GM23248 (cell line): ENCODE measurements at regions not wholly inside any gene's neighbourhood (a gene's known extent, or its start where the extent isn't known, plus 50 kb on each side); places are given as distances from the start of the nearest gene placed in this dataset.

ENCODE experiments used
- DNase-seq: peaks from one replicate; pipeline ENCODE4 v3.0.0-alpha.2; 2015
- H2AFZ ChIP-seq: fragments of 200-600 bp; sonication (generic); 2 replicates; pipeline ENCODE4 v1.6.1; 2016; ENCODE audit warnings: antibody characterized with exemption
- H3F3A ChIP-seq: fragments of 200-600 bp; sonication (generic); 2 replicates; pipeline ENCODE4 v1.6.1; 2016; ENCODE audit warnings: mild to moderate bottlenecking, antibody characterized with exemption, mixed run types; ENCODE audit not compliant: insufficient read depth
- H3K27ac ChIP-seq: fragments of 200-600 bp; sonication (generic); 2 replicates; pipeline ENCODE4 v1.5.1; 2016; ENCODE audit warnings: mild to moderate bottlenecking
- H3K27me3 ChIP-seq: fragments of 200-600 bp; sonication (generic); replicated peaks from 2 replicates; pipeline ENCODE4 v1.6.1; 2016; ENCODE audit warnings: mild to moderate bottlenecking; ENCODE audit not compliant: insufficient read depth
- H3K36me3 ChIP-seq: fragments of 200-600 bp; sonication (generic); 2 replicates; pipeline ENCODE4 v1.6.1; 2016; ENCODE audit warnings: low read depth, mild to moderate bottlenecking
- H3K4me1 ChIP-seq: fragments of 200-600 bp; sonication (generic); 2 replicates; pipeline ENCODE4 v1.6.1; 2016; ENCODE audit warnings: mild to moderate bottlenecking; ENCODE audit not compliant: insufficient read depth
- H3K4me2 ChIP-seq: fragments of 200-600 bp; sonication (generic); one replicate; pipeline ENCODE4 v1.6.1; 2016; ENCODE audit warnings: mild to moderate bottlenecking; ENCODE audit not compliant: unreplicated experiment
- H3K4me3 ChIP-seq: fragments of 200-600 bp; sonication (generic); 2 replicates; pipeline ENCODE4 v1.5.1; 2016; ENCODE audit warnings: mild to moderate bottlenecking
- H3K79me2 ChIP-seq: fragments of 200-600 bp; sonication (generic); 2 replicates; pipeline ENCODE4 v1.6.1; 2016; ENCODE audit warnings: mild to moderate bottlenecking; ENCODE audit not compliant: insufficient read depth
- H3K9ac ChIP-seq: fragments of 200-600 bp; sonication (generic); 2 replicates; pipeline ENCODE4 v1.6.1; 2016; ENCODE audit warnings: mild to moderate bottlenecking
- H3K9me2 ChIP-seq: fragments of 200-600 bp; sonication (generic); 2 replicates; pipeline ENCODE4 v1.6.1; 2016; ENCODE audit warnings: mixed run types, mild to moderate bottlenecking, moderate library complexity; ENCODE audit not compliant: insufficient read depth
- H3K9me3 ChIP-seq: fragments of 200-600 bp; sonication (generic); one replicate; pipeline ENCODE4 v1.6.1; 2017; ENCODE audit warnings: low read depth
- H4K20me1 ChIP-seq: fragments of 200-600 bp; sonication (generic); 2 replicates; pipeline ENCODE4 v1.6.0; 2016; ENCODE audit not compliant: insufficient read depth
- EZH2 ChIP-seq: fragments of 200-600 bp; sonication (generic); IDR thresholded peaks from 2 replicates; pipeline ENCODE4 v1.6.1; 2018; ENCODE audit warnings: antibody characterized with exemption, mild to moderate bottlenecking; ENCODE audit not compliant: insufficient read depth, poor library complexity, severe bottlenecking
- EZH2phosphoT487 ChIP-seq: fragments of 200-600 bp; sonication (generic); IDR thresholded peaks from 2 replicates; pipeline ENCODE4 v1.6.1; 2018; ENCODE audit warnings: antibody characterized with exemption, moderate library complexity, mild to moderate bottlenecking, low read depth; ENCODE audit not compliant: insufficient read depth
- WGBS, 2 experiments: methylation state at CpG; one replicate each; pipeline ENCODE4 v1.1.6; 2015 to 2017; ENCODE audit warnings: low lambda C conversion rate in 2 of 2, low coverage in 1 of 2; ENCODE audit errors: missing lambda C conversion rate in 2 of 2; 5-methylcytosine and 5-hydroxymethylcytosine counted together
- in situ Hi-C: fragments of 300-500 bp; cut with MboI; formaldehyde crosslinking; loops from 2 replicates; pipeline ENCODE4 v1.15.0; 2020

- DNase-seq, result no peak
- Histone ChIP-seq H2AFZ (no peak overlapping the region), H3K4me2 (no peak overlapping the region), H3K79me2 (no peaks in the 10 kb centered on the region), H4K20me1 (no peaks in the 10 kb centered on the region), H3F3A (no peaks in the 10 kb centered on the region), H3K27me3 (no peaks in the 10 kb centered on the region), H3K4me3 (no peak overlapping the region), H3K9ac (no peak overlapping the region), H3K27ac (no peak overlapping the region), H3K36me3 (no peaks in the 10 kb centered on the region), H3K9me2 (no peaks in the 10 kb centered on the region), H3K4me1 (no peaks in the 10 kb centered on the region), H3K9me3 (no peaks in the 10 kb centered on the region)
- in situ Hi-C loops, result no loop called here
- WGBS, 2 experiments, result 31 to 34% methylated on average over 2 of the region's 2 CpGs
- no peak for TF ChIP-seq EZH2phosphoT487
- no peak for TF ChIP-seq EZH2
Measured at GRCh38 chr4:178448372-178449035, 1006.3 kb upstream of the AGA start.

- in situ Hi-C loops, result no loop called here
- no peaks in the 10 kb centered on the region for H3K27me3 ChIP-seq
- H3K4me2 ChIP-seq, result no peak overlapping the region
- 35 to 36% methylated on average over 3 of the region's 3 CpGs for WGBS, 2 experiments
- H3F3A ChIP-seq, result no peaks in the 10 kb centered on the region
- no peaks in the 10 kb centered on the region for H3K9me3 ChIP-seq
- H3K9ac ChIP-seq, result no peak overlapping the region
- H2AFZ ChIP-seq, result no peak overlapping the region
- H3K4me1 ChIP-seq, result no peaks in the 10 kb centered on the region
- H3K27ac ChIP-seq, result no peak overlapping the region
- no peaks in the 10 kb centered on the region for H3K36me3 ChIP-seq
- no peak for DNase-seq
- H3K79me2 ChIP-seq, result no peaks in the 10 kb centered on the region
- H3K9me2 ChIP-seq, result no peaks in the 10 kb centered on the region
- no peak overlapping the region for H3K4me3 ChIP-seq
- no peak for TF ChIP-seq EZH2phosphoT487
- no peak for TF ChIP-seq EZH2
- no peaks in the 10 kb centered on the region for H4K20me1 ChIP-seq
Measured at GRCh38 chr4:178450614-178451013, 1008.4 kb upstream of the AGA start.

DNA sequence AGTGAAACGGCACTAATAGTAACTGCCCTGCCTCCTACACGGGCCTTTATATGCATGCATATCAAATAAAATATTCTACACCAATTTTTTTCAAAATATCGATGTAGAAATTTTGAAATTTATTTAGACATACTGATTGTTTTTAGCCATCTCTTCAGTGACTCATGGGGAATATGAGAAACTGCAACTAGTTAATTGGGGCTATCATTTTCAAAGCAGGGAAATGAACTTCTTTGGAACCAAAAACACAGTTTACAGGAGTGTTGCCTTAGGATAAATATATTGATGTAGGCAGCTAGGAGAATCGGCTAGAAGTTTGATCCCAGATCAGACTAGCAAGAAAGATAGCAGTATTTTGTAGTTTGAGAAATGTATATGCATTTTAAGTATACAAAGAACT lies 1010.8 kb upstream of the AGA start:
- Histone ChIP-seq H3K4me3 (no peak overlapping the region), H3K27ac (no peak overlapping the region), H2AFZ (no peak overlapping the region), H3K4me2 (no peak overlapping the region), H3K36me3 (no peaks in the 10 kb centered on the region), H4K20me1 (no peaks in the 10 kb centered on the region), H3F3A (no peaks in the 10 kb centered on the region), H3K9me2 (no peaks in the 10 kb centered on the region), H3K27me3 (no peaks in the 10 kb centered on the region), H3K79me2 (no peaks in the 10 kb centered on the region), H3K9me3 (no peaks in the 10 kb centered on the region), H3K4me1 (no peaks in the 10 kb centered on the region), H3K9ac (no peak overlapping the region)
- no peak for DNase-seq
- in situ Hi-C loops, result no loop called here
- TF ChIP-seq EZH2phosphoT487, result no peak
- 16 to 18% methylated on average over 4 of the region's 4 CpGs for WGBS, 2 experiments

- no peaks in the 10 kb centered on the region for H3K27me3 ChIP-seq
- H3K9me2 ChIP-seq, result no peaks in the 10 kb centered on the region
- H3K9me3 ChIP-seq, result no peaks in the 10 kb centered on the region
- H4K20me1 ChIP-seq, result no peaks in the 10 kb centered on the region
- DNase-seq, result no peak
- no peak overlapping the region for H3K4me3 ChIP-seq
- in situ Hi-C loops, result no loop called here
- H3K27ac ChIP-seq, result no peak overlapping the region
- H3K9ac ChIP-seq, result no peak overlapping the region
- no peak for TF ChIP-seq EZH2
- no peak for TF ChIP-seq EZH2phosphoT487
- H3K36me3 ChIP-seq, result no peaks in the 10 kb centered on the region
- H3K4me2 ChIP-seq, result no peak overlapping the region
- no peaks in the 10 kb centered on the region for H3F3A ChIP-seq
- H3K4me1 ChIP-seq, result no peaks in the 10 kb centered on the region
- H3K79me2 ChIP-seq, result no peaks in the 10 kb centered on the region
- no peak overlapping the region for H2AFZ ChIP-seq
Measured at GRCh38 chr4:178457286-178457685, 1015.0 kb upstream of the AGA start.

- Histone ChIP-seq H3K9me2 (no peaks in the 10 kb centered on the region), H3K27ac (no peak overlapping the region), H2AFZ (no peak overlapping the region), H3K9ac (no peak overlapping the region), H3F3A (no peaks in the 10 kb centered on the region), H3K9me3 (no peaks in the 10 kb centered on the region), H4K20me1 (no peaks in the 10 kb centered on the region), H3K27me3 (no peaks in the 10 kb centered on the region), H3K4me3 (no peak overlapping the region), H3K4me1 (no peaks in the 10 kb centered on the region), H3K4me2 (no peak overlapping the region), H3K36me3 (no peaks in the 10 kb centered on the region), H3K79me2 (no peaks in the 10 kb centered on the region)
- 10 to 11% methylated on average over 4 of the region's 4 CpGs for WGBS, 2 experiments
- in situ Hi-C loops, result no loop called here
- TF ChIP-seq EZH2phosphoT487 (no peak), EZH2 (no peak)
- DNase-seq, result no peak
Measured at GRCh38 chr4:178462710-178463109, 1020.5 kb upstream of the AGA start.
